NCI-H510A (cell line): ENCODE measurements at regions not wholly inside any gene's neighbourhood (a gene's known extent, or its start where the extent isn't known, plus 50 kb on each side); places are given as distances from the start of the nearest gene placed in this dataset.
"Not testable (repeated sequence)": the region's sequence is repeated elsewhere in the genome, so short reads cannot be mapped to it uniquely, and the experiment has no call there.

Experiments used
- DNase-seq: peaks from one replicate; lab custom pipeline; 2025; lab: John Stamatoyannopoulos, UW

GRCh38 chr16:64730261-64730660 lies 391.6 kb downstream of the CDH11 start:
- no peak for DNase-seq

- DNase-seq, result no peak
These were observed 397.5 kb downstream of the CDH11 start for GRCh38 chr16:64724339-64724738.

GRCh38 chr16:64718486-64718885 lies 403.4 kb downstream of the CDH11 start:
- no peak for DNase-seq

GRCh38 chr16:64717871-64718270 lies 404.0 kb downstream of the CDH11 start:
- no peak for DNase-seq

GRCh38 chr16:64715624-64716023 lies 406.2 kb downstream of the CDH11 start:
- DNase-seq, result no peak

GRCh38 chr16:64712026-64712425 lies 409.8 kb downstream of the CDH11 start:
- no peak for DNase-seq

- no peak for DNase-seq
These were observed 410.3 kb downstream of the CDH11 start for GRCh38 chr16:64711596-64711995.

- no peak for DNase-seq
These were observed 410.8 kb downstream of the CDH11 start for GRCh38 chr16:64711026-64711425.

GRCh38 chr16:64705443-64705842 lies 416.4 kb downstream of the CDH11 start:
- DNase-seq, result no peak

GRCh38 chr16:64704386-64704785 lies 417.5 kb downstream of the CDH11 start:
- DNase-seq, result no peak

- DNase-seq, result no peak
These were observed 419.4 kb downstream of the CDH11 start for GRCh38 chr16:64702415-64702814.

- no peak for DNase-seq
These were observed 421.2 kb downstream of the CDH11 start for GRCh38 chr16:64700628-64701027.

GRCh38 chr16:64696866-64697265 lies 425.0 kb downstream of the CDH11 start:
- no peak for DNase-seq

GRCh38 chr16:64695684-64696083 lies 426.2 kb downstream of the CDH11 start:
- no peak for DNase-seq

GRCh38 chr16:64693946-64694345 lies 427.9 kb downstream of the CDH11 start:
- no peak for DNase-seq

GRCh38 chr16:64687786-64688185 lies 434.1 kb downstream of the CDH11 start:
- DNase-seq, result no peak

GRCh38 chr16:64687123-64687522 lies 434.7 kb downstream of the CDH11 start:
- no peak for DNase-seq

GRCh38 chr16:64679976-64680690 lies 441.7 kb downstream of the CDH11 start:
- no peak for DNase-seq

GRCh38 chr16:64669573-64669972 lies 452.3 kb downstream of the CDH11 start:
- DNase-seq, result no peak

GRCh38 chr16:64667334-64667877 lies 454.5 kb downstream of the CDH11 start:
- DNase-seq, result no peak

GRCh38 chr16:64662312-64662711 lies 459.6 kb downstream of the CDH11 start:
- not testable (repeated sequence) for DNase-seq

- no peak for DNase-seq
These were observed 462.0 kb downstream of the CDH11 start for GRCh38 chr16:64659866-64660265.

GRCh38 chr16:64657316-64658011 lies 464.4 kb downstream of the CDH11 start:
- no peak for DNase-seq
